ENCODE measurements at regions not wholly inside any gene's neighbourhood (a gene's known extent, or its start where the extent isn't known, plus 50 kb on each side); places are given as distances from the start of the nearest gene placed in this dataset.

- ATAC-seq (no peak), DNase-seq (no peak)
- no peak overlapping the region for H3K27ac ChIP-seq
- peaks cover 0 to 8% of the 10 kb centered on the region in 2 donors for H3K36me3 ChIP-seq
- no peaks in the 10 kb centered on the region for H3K27me3 ChIP-seq
- H3K4me3 ChIP-seq = no peak overlapping the region
- intact Hi-C loops (cut with DNase I) = no loop called here
- no peaks in the 10 kb centered on the region for H3K9me3 ChIP-seq
- peaks cover 0 to 20% of the 10 kb centered on the region in 2 donors for H3K4me1 ChIP-seq
- no peak for TF ChIP-seq CTCF (IDR thresholded peaks at IDR 0.05)
These were observed 91.7 kb downstream of the NAV1 start for GRCh38 chr1:201630582-201630981.

- Histone ChIP-seq H3K27ac (no peak overlapping the region), H3K36me3 (peaks cover 0 to 8% of the 10 kb centered on the region in 2 donors), H3K27me3 (no peaks in the 10 kb centered on the region), H3K4me1 (peaks cover 0 to 20% of the 10 kb centered on the region in 2 donors), H3K4me3 (no peak overlapping the region), H3K9me3 (no peaks in the 10 kb centered on the region)
- no peak for ATAC-seq
- DNase-seq = no peak
- no peak for TF ChIP-seq CTCF (IDR thresholded peaks at IDR 0.05)
- intact Hi-C loops (cut with DNase I) = no loop called here
These were observed 92.1 kb downstream of the NAV1 start for GRCh38 chr1:201631037-201631436.

- ATAC-seq = no peak
- no peak for TF ChIP-seq CTCF (IDR thresholded peaks at IDR 0.05)
These were observed 93.5 kb downstream of the NAV1 start for GRCh38 chr1:201632364-201632952.

GRCh38 chr1:201633297-201633696, 94.4 kb downstream of the NAV1 start:
- Histone ChIP-seq H3K27me3 (no peaks in the 10 kb centered on the region), H3K36me3 (peaks cover 0 to 8% of the 10 kb centered on the region in 2 donors), H3K27ac (no peak overlapping the region), H3K4me1 (peaks cover 0 to 18% of the 10 kb centered on the region in 2 donors), H3K9me3 (no peaks in the 10 kb centered on the region), H3K4me3 (no peak overlapping the region)
- no peak for TF ChIP-seq CTCF (IDR thresholded peaks at IDR 0.05)
- DNase-seq (no peak), ATAC-seq (no peak)
- intact Hi-C loops (cut with DNase I) = no loop called here

More at GRCh38 chr1:201632364-201632952, 93.5 kb downstream of the NAV1 start:
- Histone ChIP-seq H3K36me3 (peaks cover 0 to 8% of the 10 kb centered on the region in 2 donors), H3K4me1 (peaks cover 0 to 18% of the 10 kb centered on the region in 2 donors), H3K4me3 (no peak overlapping the region), H3K27ac (no peak overlapping the region), H3K27me3 (no peaks in the 10 kb centered on the region), H3K9me3 (no peaks in the 10 kb centered on the region)
- no peak for DNase-seq
- intact Hi-C loops (cut with DNase I) = no loop called here

- Histone ChIP-seq H3K36me3 (peaks cover 0 to 6% of the 10 kb centered on the region in 2 donors), H3K4me1 (peaks cover 0 to 18% of the 10 kb centered on the region in 2 donors), H3K27ac (no peak overlapping the region), H3K27me3 (no peaks in the 10 kb centered on the region), H3K4me3 (no peak overlapping the region), H3K9me3 (no peaks in the 10 kb centered on the region)
- TF ChIP-seq CTCF (IDR thresholded peaks at IDR 0.05) = no peak
- ATAC-seq (no peak), DNase-seq (no peak)
- intact Hi-C loops (cut with DNase I) = no loop called here
These were observed 94.9 kb downstream of the NAV1 start for GRCh38 chr1:201633811-201634210.

All from left lung (tissue), 4 donors.